Caco-2 (cell line): ENCODE measurements at regions not wholly inside any gene's neighbourhood (a gene's known extent, or its start where the extent isn't known, plus 50 kb on each side); places are given as distances from the start of the nearest gene placed in this dataset.

ENCODE experiments used
- BruUV-seq: library from RNA; stranded (reverse); fragments of 400-500 nt; replicated peaks from 2 replicates; lab custom pipeline; 2021; lab: Mats Ljungman, UMichigan
- CTCF ChIA-PET: fragments of 300-600 bp; sonication (Branson Sonifier 250); formaldehyde crosslinking; loops from one replicate; lab custom pipeline; 2022; ENCODE audit warnings: antibody characterized with exemption; lab: Charles Lee
- POLR2A ChIA-PET: fragments of 300-600 bp; sonication (Branson Sonifier 250); formaldehyde crosslinking; loops from one replicate; lab custom pipeline; 2022; ENCODE audit warnings: antibody characterized with exemption; lab: Charles Lee
- DNase-seq, 2 experiments: peaks; one replicate each; pipeline versions ENCODE4 v3.0.0 to v3.0.0-alpha.2; 2020 to 2022
- H3K27me3 ChIP-seq: replicated peaks from 2 replicates; pipeline ENCODE4 v1.6.0; 2011; ENCODE audit warnings: low read length; ENCODE audit not compliant: control insufficient read depth, insufficient read depth
- H3K36me3 ChIP-seq: 2 replicates; pipeline ENCODE4 v1.5.1; 2011; ENCODE audit warnings: low read length; ENCODE audit not compliant: control insufficient read depth, insufficient read depth
- H3K4me1 ChIP-seq: fragments of 250-450 bp; sonication (Bioruptor Pico); 2 replicates; pipeline ENCODE4 v1.5.1; 2020; ENCODE audit warnings: mild to moderate bottlenecking
- H3K4me3 ChIP-seq: 2 replicates; pipeline ENCODE4 v1.5.1; 2011; ENCODE audit warnings: low read depth, mild to moderate bottlenecking, control low read depth, low read length
- H3K9me3 ChIP-seq: fragments of 250-450 bp; sonication (Bioruptor Pico); 2 replicates; pipeline ENCODE4 v1.5.1; 2020; ENCODE audit warnings: mild to moderate bottlenecking, moderate library complexity
- H3K27ac Mint-ChIP-seq: one replicate; pipeline ENCODE4 v1.8.0; 2022; ENCODE audit warnings: mixed read lengths; ENCODE audit not compliant: unreplicated experiment
- H3K27me3 Mint-ChIP-seq: one replicate; pipeline ENCODE4 v1.8.0; 2022; ENCODE audit warnings: mixed read lengths; ENCODE audit not compliant: insufficient read depth, unreplicated experiment
- H3K36me3 Mint-ChIP-seq: one replicate; pipeline ENCODE4 v1.8.0; 2022; ENCODE audit warnings: mild to moderate bottlenecking, mixed read lengths; ENCODE audit not compliant: insufficient read depth, unreplicated experiment
- H3K4me1 Mint-ChIP-seq: one replicate; pipeline ENCODE4 v1.8.0; 2022; ENCODE audit warnings: low read depth, mixed read lengths; ENCODE audit not compliant: unreplicated experiment
- H3K4me3 Mint-ChIP-seq: one replicate; pipeline ENCODE4 v1.8.0; 2022; ENCODE audit warnings: mild to moderate bottlenecking, moderate library complexity, mixed read lengths; ENCODE audit not compliant: unreplicated experiment
- H3K9me3 Mint-ChIP-seq: one replicate; pipeline ENCODE4 v1.8.0; 2022; ENCODE audit warnings: mixed read lengths; ENCODE audit not compliant: unreplicated experiment
- intact Hi-C: fragments of 100-400 bp; cut with micrococcal nuclease; formaldehyde crosslinking; loops from one replicate; pipeline ENCODE4 v1.10.0; 2022; ENCODE audit not compliant: unreplicated experiment
- TF ChIP-seq, protein P1 (sequence below), 2 experiments: fragments of 200-600 bp in 1 of 2; IDR thresholded peaks; 1 replicate in 1 of 2; 2 replicates in 1 of 2; pipeline versions ENCODE4 v1.5.1 to v1.8.0; 2011 to 2022; ENCODE audit warnings: antibody characterized with exemption in 1 of 2, control low read depth in 1 of 2, inconsistent platforms in 1 of 2, low read depth in 1 of 2, low read length in 1 of 2, mild to moderate bottlenecking in 1 of 2, moderate library complexity in 1 of 2; ENCODE audit not compliant: insufficient read depth in 1 of 2, severe bottlenecking in 1 of 2, unreplicated experiment in 1 of 2

DNA sequence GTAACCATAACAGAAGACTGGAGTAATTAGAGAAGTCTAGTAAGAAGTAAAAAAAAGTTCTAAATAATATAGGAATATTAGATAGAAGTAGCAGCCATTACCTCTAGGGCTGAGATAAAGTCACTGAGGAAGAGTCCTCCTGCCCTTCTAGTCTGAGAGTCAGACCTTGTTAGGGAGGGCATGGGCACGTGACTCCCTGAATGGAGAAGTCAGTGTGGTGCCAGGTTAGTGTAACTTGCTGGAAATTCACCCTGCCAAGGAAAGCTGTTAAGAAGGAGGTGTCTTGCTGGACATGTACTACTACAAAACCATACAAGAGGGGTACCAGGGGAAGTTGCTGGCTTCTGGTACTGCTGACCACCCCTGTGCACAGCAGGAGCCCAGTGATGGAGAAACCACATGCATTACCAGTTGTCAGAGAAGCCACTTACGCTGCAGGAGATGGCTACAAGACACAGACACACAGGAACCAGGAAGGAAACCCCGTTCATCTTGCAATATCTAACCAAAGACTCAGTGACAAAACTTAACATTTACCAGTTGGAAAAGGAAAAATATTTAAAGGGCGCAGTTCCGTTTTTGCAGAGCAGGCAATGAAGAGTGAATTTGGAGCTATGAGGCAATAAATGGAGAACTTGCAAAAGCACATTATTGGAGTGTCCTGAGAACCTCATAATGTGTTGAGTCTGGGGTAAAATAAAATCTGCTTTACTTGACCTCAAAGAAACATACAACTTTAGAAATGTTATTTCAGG lies 77.2 kb upstream of the TLK1 start:
- Histone ChIP-seq H3K27me3 (no peaks in the 10 kb centered on the region), H3K4me1 (no peaks in the 10 kb centered on the region), H3K4me3 (no peak overlapping the region), H3K36me3 (no peaks in the 10 kb centered on the region), H3K9me3 (no peaks in the 10 kb centered on the region)
- Mint-ChIP-seq H3K27me3 (peaks cover 3% of the 10 kb centered on the region), H3K4me1 (peaks cover 5% of the 10 kb centered on the region), H3K4me3 (no peak overlapping the region), H3K36me3 (no peaks in the 10 kb centered on the region), H3K9me3 (no peaks in the 10 kb centered on the region), H3K27ac (no peak overlapping the region)
- BruUV-seq = no TSS peak
- ChIA-PET POLR2A (no interaction called here), CTCF (no interaction called here)
- TF ChIP-seq, protein P1, sequence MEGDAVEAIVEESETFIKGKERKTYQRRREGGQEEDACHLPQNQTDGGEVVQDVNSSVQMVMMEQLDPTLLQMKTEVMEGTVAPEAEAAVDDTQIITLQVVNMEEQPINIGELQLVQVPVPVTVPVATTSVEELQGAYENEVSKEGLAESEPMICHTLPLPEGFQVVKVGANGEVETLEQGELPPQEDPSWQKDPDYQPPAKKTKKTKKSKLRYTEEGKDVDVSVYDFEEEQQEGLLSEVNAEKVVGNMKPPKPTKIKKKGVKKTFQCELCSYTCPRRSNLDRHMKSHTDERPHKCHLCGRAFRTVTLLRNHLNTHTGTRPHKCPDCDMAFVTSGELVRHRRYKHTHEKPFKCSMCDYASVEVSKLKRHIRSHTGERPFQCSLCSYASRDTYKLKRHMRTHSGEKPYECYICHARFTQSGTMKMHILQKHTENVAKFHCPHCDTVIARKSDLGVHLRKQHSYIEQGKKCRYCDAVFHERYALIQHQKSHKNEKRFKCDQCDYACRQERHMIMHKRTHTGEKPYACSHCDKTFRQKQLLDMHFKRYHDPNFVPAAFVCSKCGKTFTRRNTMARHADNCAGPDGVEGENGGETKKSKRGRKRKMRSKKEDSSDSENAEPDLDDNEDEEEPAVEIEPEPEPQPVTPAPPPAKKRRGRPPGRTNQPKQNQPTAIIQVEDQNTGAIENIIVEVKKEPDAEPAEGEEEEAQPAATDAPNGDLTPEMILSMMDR (IDR thresholded peaks at IDR 0.05; ENCODE audit: insufficient read depth in 1 of 2, low read depth in 1 of 2, low read length in 1 of 2, severe bottlenecking in 1 of 2, unreplicated experiment in 1 of 2) = no peak
- DNase-seq = no peak
- intact Hi-C loops = no loop called here

DNA sequence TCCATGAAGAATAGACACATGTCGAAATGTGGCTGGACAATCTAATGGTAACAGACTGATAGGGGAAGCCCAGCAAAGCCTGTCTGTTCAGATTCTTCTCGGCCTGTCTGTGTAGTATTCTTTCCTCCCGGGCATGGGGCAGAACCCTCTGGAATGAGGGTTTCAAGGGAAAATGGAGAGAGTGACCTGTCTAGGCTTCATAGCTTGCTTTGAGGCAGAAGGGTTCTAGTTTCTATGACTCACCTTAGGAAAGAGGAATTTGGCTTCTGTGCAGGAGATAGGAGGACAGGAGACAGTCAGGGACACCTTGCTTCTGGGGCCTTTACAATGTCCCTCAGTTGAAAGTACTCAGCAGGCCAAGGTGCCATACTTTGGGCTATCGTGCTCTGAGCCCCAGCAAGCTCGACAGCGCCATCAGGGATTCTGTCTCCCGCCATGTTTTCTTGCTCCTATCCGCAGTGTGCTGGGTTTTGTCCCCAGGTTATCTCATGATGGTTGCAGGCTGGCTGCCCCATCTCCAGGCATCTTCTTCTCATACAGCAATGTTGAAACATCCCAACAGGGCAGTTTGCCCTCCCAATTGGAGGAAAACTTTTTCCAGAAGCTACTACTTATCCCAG lies 74.7 kb upstream of the TLK1 start:
- Mint-ChIP-seq H3K4me1 (peaks cover 8% of the 10 kb centered on the region), H3K27me3 (peaks cover 3% of the 10 kb centered on the region), H3K36me3 (no peaks in the 10 kb centered on the region), H3K4me3 (no peak overlapping the region), H3K9me3 (no peaks in the 10 kb centered on the region), H3K27ac (no peak overlapping the region)
- H3K36me3 ChIP-seq = no peaks in the 10 kb centered on the region
- TF ChIP-seq, protein P1 (IDR thresholded peaks at IDR 0.05; ENCODE audit: insufficient read depth in 1 of 2, low read depth in 1 of 2, low read length in 1 of 2, severe bottlenecking in 1 of 2, unreplicated experiment in 1 of 2) = no peak
- no peaks in the 10 kb centered on the region for H3K9me3 ChIP-seq
- H3K4me3 ChIP-seq = no peak overlapping the region
- ChIA-PET CTCF (no interaction called here), POLR2A (no interaction called here)
- no TSS peak for BruUV-seq
- H3K27me3 ChIP-seq = no peaks in the 10 kb centered on the region
- no peaks in the 10 kb centered on the region for H3K4me1 ChIP-seq
- DNase-seq = peak; percentile 7 to 39
- intact Hi-C loops = no loop called here

DNA sequence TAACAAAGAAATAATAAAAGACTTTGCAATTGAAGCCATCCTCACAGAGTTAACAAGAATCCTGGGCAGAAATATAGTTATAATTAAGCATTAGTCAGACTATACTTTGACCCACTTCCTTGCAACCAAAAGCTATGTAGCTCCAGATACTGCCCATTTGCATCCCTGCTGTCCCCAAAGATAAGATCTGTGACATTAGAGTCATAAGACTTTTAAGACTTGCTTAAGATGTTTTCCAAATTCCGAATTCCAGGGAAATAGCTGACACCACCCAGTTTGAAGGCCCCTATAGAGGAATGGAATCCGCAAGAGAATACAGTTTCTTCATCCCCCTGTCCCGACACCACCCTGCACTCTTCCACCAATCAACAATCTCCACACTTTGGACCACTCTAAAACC lies 69.5 kb upstream of the TLK1 start:
- TF ChIP-seq, protein P1 (IDR thresholded peaks at IDR 0.05; ENCODE audit: insufficient read depth in 1 of 2, low read depth in 1 of 2, low read length in 1 of 2, severe bottlenecking in 1 of 2, unreplicated experiment in 1 of 2) = no peak
- POLR2A ChIA-PET = no interaction called here
- intact Hi-C loops = no loop called here
- no peak overlapping the region for H3K4me3 ChIP-seq
- no peaks in the 10 kb centered on the region for H3K36me3 ChIP-seq
- no peaks in the 10 kb centered on the region for H3K9me3 Mint-ChIP-seq
- CTCF ChIA-PET = no interaction called here
- H3K27me3 Mint-ChIP-seq = peaks cover 3% of the 10 kb centered on the region
- no peak overlapping the region for H3K27ac Mint-ChIP-seq
- no peaks in the 10 kb centered on the region for H3K36me3 Mint-ChIP-seq
- H3K9me3 ChIP-seq = no peaks in the 10 kb centered on the region
- H3K27me3 ChIP-seq = no peaks in the 10 kb centered on the region
- BruUV-seq = no TSS peak
- H3K4me3 Mint-ChIP-seq = no peak overlapping the region
- H3K4me1 Mint-ChIP-seq = peaks cover 16% of the 10 kb centered on the region
- DNase-seq = no peak
- H3K4me1 ChIP-seq = no peaks in the 10 kb centered on the region; the same call in 1 of the 2 replicates
